Cardiac septum (tissue), 1 donor: ENCODE measurements at regions not wholly inside any gene's neighbourhood (a gene's known extent, or its start where the extent isn't known, plus 50 kb on each side); places are given as distances from the start of the nearest gene placed in this dataset.

Source experiments
- DNase-seq: peaks from one replicate; pipeline ENCODE4 v3.0.0-alpha.2; 2020; ENCODE audit warnings: low spot score
- intact Hi-C: fragments of 100-400 bp; cut with DNase I; formaldehyde crosslinking; loops from one replicate; pipeline ENCODE4 v1.14.0; 2022
- donor health status: DM: no; HTN: no; CAD: no.

- DNase-seq: no peak
- intact Hi-C loops: no loop called here
Measured at GRCh38 chr2:20538308-20539132, 91.6 kb downstream of the RHOB start.

GRCh38 chr2:20539133-20539719 lies 92.4 kb downstream of the RHOB start:
- DNase-seq: no peak
- intact Hi-C loops: no loop called here

GRCh38 chr2:20539776-20540586 lies 93.1 kb downstream of the RHOB start:
- intact Hi-C loops: no loop called here
- no peak for DNase-seq

- DNase-seq: no peak
- intact Hi-C loops: no loop called here
Measured at GRCh38 chr2:20540587-20541293, 93.9 kb downstream of the RHOB start.

- intact Hi-C loops: no loop called here
- DNase-seq: no peak
Measured at GRCh38 chr2:20541294-20541640, 94.4 kb downstream of the RHOB start.

GRCh38 chr2:20541651-20542050 lies 94.8 kb downstream of the RHOB start:
- intact Hi-C loops: no loop called here
- no peak for DNase-seq

GRCh38 chr2:20542269-20542668 lies 95.4 kb downstream of the RHOB start:
- intact Hi-C loops: no loop called here

GRCh38 chr2:20542746-20543468 lies 96.0 kb downstream of the RHOB start:
- DNase-seq: no peak
- intact Hi-C loops: no loop called here

More at GRCh38 chr2:20542269-20542668, 95.4 kb downstream of the RHOB start:
- DNase-seq: no peak

- no peak for DNase-seq
- intact Hi-C loops: no loop called here
Measured at GRCh38 chr2:20543469-20544152, 96.7 kb downstream of the RHOB start.

- no peak for DNase-seq
- intact Hi-C loops: no loop called here
Measured at GRCh38 chr2:20544153-20544747, 97.4 kb downstream of the RHOB start.

GRCh38 chr2:20549144-20549543 lies 101.8 kb downstream of the HS1BP3 start:
- intact Hi-C loops: no loop called here
- DNase-seq: no peak

- DNase-seq: no peak
- intact Hi-C loops: no loop called here
Measured at GRCh38 chr2:20549691-20550348, 101.1 kb downstream of the HS1BP3 start.

GRCh38 chr2:20551260-20551944 lies 99.5 kb downstream of the HS1BP3 start:
- intact Hi-C loops: no loop called here
- no peak for DNase-seq

GRCh38 chr2:20551945-20552328 lies 99.0 kb downstream of the HS1BP3 start:
- no peak for DNase-seq
- intact Hi-C loops: no loop called here

- intact Hi-C loops: no loop called here
Measured at GRCh38 chr2:20552847-20553246, 98.1 kb downstream of the HS1BP3 start.

GRCh38 chr2:20553580-20553979 lies 97.3 kb downstream of the HS1BP3 start:
- no peak for DNase-seq
- intact Hi-C loops: no loop called here

More at GRCh38 chr2:20552847-20553246, 98.1 kb downstream of the HS1BP3 start:
- no peak for DNase-seq

- intact Hi-C loops: no loop called here
Measured at GRCh38 chr2:20555954-20556353, 94.9 kb downstream of the HS1BP3 start.

More at GRCh38 chr2:20555954-20556353, 94.9 kb downstream of the HS1BP3 start:
- DNase-seq: no peak
